ENCODE measurements at regions not wholly inside any gene's neighbourhood (a gene's known extent, or its start where the extent isn't known, plus 50 kb on each side); places are given as distances from the start of the nearest gene placed in this dataset.

DNA sequence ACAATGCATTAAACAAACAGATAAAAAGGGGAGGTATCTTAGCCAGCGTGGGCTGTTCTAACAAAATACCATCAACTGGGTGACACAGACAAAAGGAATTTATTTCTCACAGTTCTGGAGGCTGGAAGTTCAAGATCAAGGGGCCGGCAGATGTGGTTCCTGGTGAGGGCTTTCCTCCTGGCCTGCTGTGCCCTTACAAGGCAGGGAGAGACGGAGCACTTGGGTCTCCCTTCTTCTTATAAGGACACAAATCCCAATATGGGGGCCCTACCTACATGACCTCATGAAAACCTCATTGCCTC lies 281.6 kb upstream of the KLF14 start:
- TF ChIP-seq CTCF (IDR thresholded peaks at IDR 0.05) (no peak), EP300 (IDR thresholded peaks at IDR 0.05) (no peak), POLR2A (IDR thresholded peaks at IDR 0.05) (no peak)

Measured in upper lobe of left lung (tissue), 4 donors.